ENCODE measurements at regions not wholly inside any gene's neighbourhood (a gene's known extent, or its start where the extent isn't known, plus 50 kb on each side); places are given as distances from the start of the nearest gene placed in this dataset.

DNA sequence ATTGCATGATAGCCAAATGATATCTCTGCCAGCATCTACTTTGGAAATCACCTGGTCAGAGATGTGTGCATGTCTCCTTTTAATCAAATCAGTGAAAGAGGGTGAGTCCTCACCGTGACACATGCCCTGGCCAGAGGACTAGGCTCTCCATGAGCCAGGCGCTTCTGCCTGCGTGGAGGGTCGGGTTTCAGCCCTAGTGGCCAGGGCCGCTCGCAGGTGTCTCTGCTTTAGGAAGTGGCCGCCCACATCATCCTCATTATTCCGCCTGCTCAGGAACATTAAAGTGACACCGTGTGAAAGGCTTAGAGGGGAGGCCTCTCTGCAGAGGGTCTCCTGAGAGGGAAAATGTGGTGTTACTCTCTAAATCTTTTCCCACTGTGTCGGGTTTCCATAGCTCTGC lies 173.6 kb upstream of the PRKCQ start:
- TF ChIP-seq, protein P1, sequence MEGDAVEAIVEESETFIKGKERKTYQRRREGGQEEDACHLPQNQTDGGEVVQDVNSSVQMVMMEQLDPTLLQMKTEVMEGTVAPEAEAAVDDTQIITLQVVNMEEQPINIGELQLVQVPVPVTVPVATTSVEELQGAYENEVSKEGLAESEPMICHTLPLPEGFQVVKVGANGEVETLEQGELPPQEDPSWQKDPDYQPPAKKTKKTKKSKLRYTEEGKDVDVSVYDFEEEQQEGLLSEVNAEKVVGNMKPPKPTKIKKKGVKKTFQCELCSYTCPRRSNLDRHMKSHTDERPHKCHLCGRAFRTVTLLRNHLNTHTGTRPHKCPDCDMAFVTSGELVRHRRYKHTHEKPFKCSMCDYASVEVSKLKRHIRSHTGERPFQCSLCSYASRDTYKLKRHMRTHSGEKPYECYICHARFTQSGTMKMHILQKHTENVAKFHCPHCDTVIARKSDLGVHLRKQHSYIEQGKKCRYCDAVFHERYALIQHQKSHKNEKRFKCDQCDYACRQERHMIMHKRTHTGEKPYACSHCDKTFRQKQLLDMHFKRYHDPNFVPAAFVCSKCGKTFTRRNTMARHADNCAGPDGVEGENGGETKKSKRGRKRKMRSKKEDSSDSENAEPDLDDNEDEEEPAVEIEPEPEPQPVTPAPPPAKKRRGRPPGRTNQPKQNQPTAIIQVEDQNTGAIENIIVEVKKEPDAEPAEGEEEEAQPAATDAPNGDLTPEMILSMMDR (IDR thresholded peaks at IDR 0.05; ENCODE audit: low read depth, low read length): no peak
- no peak overlapping the region for H3K4me3 ChIP-seq (ENCODE audit: low read depth, low read length)

DNA sequence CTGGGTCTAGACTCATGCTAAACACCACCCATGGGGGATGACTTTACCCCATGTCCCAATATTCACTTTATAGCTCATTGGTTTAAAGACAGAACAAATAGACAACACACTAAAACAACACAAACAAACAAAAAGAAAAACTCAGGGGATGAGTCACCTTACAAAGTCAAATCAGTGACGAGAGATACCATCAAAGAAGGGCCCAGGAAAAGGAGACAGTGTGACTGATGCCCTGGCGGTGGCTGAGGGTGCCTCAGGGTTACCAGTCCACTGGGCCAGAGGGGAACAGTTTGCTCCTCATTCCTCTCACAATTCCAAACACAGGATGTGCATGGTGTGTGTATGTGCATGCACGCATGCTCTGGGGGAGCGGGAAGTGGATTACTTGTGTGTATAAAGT lies 171.3 kb upstream of the PRKCQ start:
- TF ChIP-seq, protein P1 (IDR thresholded peaks at IDR 0.05; ENCODE audit: low read depth, low read length): no peak
- no peak overlapping the region for H3K4me3 ChIP-seq (ENCODE audit: low read depth, low read length)

DNA sequence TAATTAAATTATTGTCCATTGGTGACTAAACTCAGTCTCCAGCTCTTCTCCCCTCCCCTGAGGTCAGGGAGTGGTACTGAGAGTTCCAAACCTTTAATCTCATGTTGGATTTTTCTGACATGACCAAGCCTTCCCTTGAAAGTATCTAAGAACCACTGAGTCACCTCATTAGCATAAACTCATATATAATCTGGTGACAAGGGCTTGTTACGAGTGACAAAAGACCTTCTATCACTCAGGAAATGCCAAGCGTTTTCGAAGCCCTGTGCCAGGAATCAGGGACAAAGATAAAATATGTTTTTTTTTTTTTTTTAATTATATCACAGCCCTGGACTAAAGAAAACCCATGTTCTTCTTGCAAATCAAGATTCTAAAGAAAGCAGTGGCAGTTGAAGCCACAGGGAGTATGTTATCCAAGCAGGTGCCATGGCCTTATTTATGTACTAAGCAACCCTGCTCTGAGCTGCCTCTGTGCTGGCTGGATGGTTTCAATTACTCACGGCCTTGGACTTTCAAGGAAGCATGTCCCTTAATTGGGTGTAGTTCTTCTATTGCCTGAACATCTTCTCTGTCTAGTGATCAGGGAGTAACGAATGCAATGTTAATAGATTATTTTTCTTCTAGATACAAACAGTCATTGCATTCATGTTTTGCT lies 169.0 kb upstream of the PRKCQ start:
- TF ChIP-seq, protein P1 (IDR thresholded peaks at IDR 0.05; ENCODE audit: low read depth, low read length): no peak
- H3K4me3 ChIP-seq (ENCODE audit: low read depth, low read length): no peak overlapping the region

DNA sequence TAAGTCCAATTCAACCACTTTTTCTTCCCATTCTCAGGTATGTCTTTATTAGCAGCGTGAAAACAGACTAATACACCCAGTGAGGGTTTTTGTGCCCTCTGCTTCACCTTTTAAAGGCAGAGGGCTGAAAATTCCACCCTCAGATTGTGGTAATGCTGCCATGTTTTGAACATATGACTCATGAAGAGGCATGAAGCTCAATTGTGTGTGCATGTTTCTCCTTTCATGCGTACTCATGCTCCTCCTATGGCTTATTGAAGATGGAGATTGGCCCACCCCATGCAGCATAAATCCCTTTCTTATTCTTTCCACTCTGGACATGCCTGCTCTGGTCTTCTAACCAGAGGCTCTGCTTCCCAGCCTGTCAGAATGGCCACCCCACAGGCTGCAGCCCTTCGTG lies 168.0 kb upstream of the PRKCQ start:
- no peak overlapping the region for H3K4me3 ChIP-seq (ENCODE audit: low read depth, low read length)
- TF ChIP-seq, protein P1 (IDR thresholded peaks at IDR 0.05; ENCODE audit: low read depth, low read length): no peak

DNA sequence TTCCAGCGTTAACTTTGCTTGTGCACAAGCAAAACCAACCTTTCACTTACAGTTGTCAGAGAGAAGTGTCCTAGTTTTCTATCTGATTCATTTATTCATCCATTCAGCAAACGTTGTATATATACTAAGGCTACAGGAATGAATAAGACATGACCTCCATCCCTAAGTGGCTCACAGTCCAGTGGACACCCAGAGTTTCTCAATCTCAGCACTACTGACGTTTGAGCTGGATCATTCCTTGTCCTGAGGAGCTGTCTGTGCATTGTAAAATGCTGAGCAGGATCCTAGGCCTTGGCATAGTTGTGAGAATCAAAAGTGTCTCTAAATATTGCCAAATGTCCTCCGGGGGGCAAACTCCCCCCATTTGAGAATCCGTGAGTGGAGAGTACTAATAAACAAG lies 166.7 kb upstream of the PRKCQ start:
- no peak overlapping the region for H3K4me3 ChIP-seq (ENCODE audit: low read depth, low read length)
- TF ChIP-seq, protein P1 (IDR thresholded peaks at IDR 0.05; ENCODE audit: low read depth, low read length): no peak

DNA sequence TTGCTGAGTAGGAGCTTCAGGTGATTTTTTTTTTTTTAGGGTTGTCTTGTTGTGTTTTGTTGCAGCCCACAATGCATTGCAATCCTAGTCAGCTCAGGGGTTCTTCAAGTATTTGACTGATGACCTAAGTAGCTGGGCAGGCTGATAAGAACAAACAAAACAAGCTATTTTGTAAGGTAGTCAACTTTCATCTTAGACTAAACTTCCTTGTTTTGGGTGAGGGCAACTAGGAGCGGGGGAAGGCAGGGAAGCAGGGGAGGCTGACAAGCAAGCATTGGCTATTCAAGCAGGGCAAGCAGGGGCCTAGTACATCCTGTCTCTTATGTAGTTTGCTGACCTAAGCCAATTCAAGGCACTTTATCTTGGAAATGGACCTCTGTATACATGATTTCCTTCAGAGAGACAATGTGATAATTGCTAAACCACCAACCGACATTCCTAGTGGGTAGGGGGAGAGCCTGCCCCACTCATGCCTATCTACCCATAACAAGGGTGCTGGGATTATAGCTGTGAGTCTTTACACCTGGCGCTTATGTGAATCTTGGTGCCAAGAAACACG lies 163.3 kb upstream of the PRKCQ start:
- no peak overlapping the region for H3K4me3 ChIP-seq (ENCODE audit: low read depth, low read length)
- TF ChIP-seq, protein P1 (IDR thresholded peaks at IDR 0.05; ENCODE audit: low read depth, low read length): no peak

DNA sequence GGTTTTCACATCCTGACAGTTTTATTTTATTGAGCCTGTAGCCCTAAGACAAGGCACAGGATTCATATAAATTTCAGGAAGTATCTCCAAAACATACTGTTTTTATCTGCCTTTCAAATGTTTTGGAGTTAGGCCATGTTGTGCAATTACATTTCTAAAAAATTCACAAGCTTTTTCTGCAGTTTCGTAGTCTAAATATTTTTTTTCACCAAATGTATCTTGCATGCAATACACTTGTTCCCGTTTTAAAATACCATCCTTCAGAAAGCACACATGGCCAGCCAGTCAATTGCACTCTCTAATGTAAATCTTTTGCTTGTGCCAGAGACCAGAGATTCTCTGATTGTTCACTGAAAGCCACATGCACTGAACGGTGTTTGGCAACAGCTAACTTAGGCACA lies 161.5 kb upstream of the PRKCQ start:
- H3K4me3 ChIP-seq (ENCODE audit: low read depth, low read length): no peak overlapping the region; the same call in 1 of the 2 replicates
- TF ChIP-seq, protein P1 (IDR thresholded peaks at IDR 0.05; ENCODE audit: low read depth, low read length): no peak

Data from WI38 (cell line).